ENCODE measurements at regions not wholly inside any gene's neighbourhood (a gene's known extent, or its start where the extent isn't known, plus 50 kb on each side); places are given as distances from the start of the nearest gene placed in this dataset.

GRCh38 chr10:44807451-44807850 lies 103.7 kb upstream of the TMEM72 start:
- no peak for DNase-seq
- Mint-ChIP-seq H3K36me3 (no peaks in the 10 kb centered on the region), H3K4me3 (no peak overlapping the region), H3K4me1 (no peaks in the 10 kb centered on the region), H3K9me3 (peaks cover 0 to 8% (median 2%) of the 10 kb centered on the region in 7 donors), H3K27me3 (ENCODE audit: low read depth in 3 of 3) (peaks cover 3 to 7% (median 6%) of the 10 kb centered on the region in 3 donors), H3K27ac (no peak overlapping the region)
- Histone ChIP-seq H3K27ac (ENCODE audit: low read depth in 1 of 2, low read length in 2 of 2) (no peak overlapping the region), H3K4me2 (replicated peaks; ENCODE audit: extremely low read depth, low read length, poor library complexity, severe bottlenecking) (no peak overlapping the region), H3K79me2 (ENCODE audit: insufficient read depth, low read length) (no peaks in the 10 kb centered on the region), H4K20me1 (ENCODE audit: insufficient read depth, low read length) (no peaks in the 10 kb centered on the region), H3K9me3 (replicated peaks in 1 of 2; ENCODE audit: control insufficient read depth in 1 of 2, insufficient read depth in 1 of 2, low read length in 2 of 2) (no peaks in the 10 kb centered on the region), H3K4me3 (replicated peaks in 1 of 3; ENCODE audit: low read depth in 2 of 3, low read length in 3 of 3) (no peak overlapping the region), H2AFZ (ENCODE audit: insufficient read depth, low read depth, low read length, poor library complexity, severe bottlenecking) (no peak overlapping the region), H3K9ac (ENCODE audit: insufficient read depth, low read length, poor library complexity, severe bottlenecking) (no peak overlapping the region), H3K36me3 (replicated peaks in 1 of 2; ENCODE audit: control insufficient read depth in 1 of 2, insufficient read depth in 2 of 2, low read length in 2 of 2) (no peaks in the 10 kb centered on the region), H3K27me3 (ENCODE audit: control insufficient read depth in 2 of 2, insufficient read depth in 2 of 2, low read length in 2 of 2) (no peaks in the 10 kb centered on the region), H3K4me1 (ENCODE audit: control insufficient read depth in 1 of 2, insufficient read depth in 2 of 2, low read length in 2 of 2) (no peaks in the 10 kb centered on the region)
- intact Hi-C loops (cut with micrococcal nuclease) = no loop called here
- no peak for TF ChIP-seq CTCF (IDR thresholded peaks at IDR 0.05)

GRCh38 chr10:44809647-44810046 lies 101.5 kb upstream of the TMEM72 start:
- intact Hi-C loops (cut with micrococcal nuclease) = no loop called here
- no peaks in the 10 kb centered on the region for H3K79me2 ChIP-seq (ENCODE audit: insufficient read depth, low read length)
- no peak for DNase-seq
- H3K4me3 Mint-ChIP-seq = no peak overlapping the region
- H2AFZ ChIP-seq (ENCODE audit: insufficient read depth, low read depth, low read length, poor library complexity, severe bottlenecking) = no peak overlapping the region
- peaks cover 3 to 5% (median 4%) of the 10 kb centered on the region in 3 donors for H3K27me3 Mint-ChIP-seq (ENCODE audit: low read depth in 3 of 3)
- no peaks in the 10 kb centered on the region for H3K4me1 Mint-ChIP-seq
- peaks cover 0 to 8% (median 4%) of the 10 kb centered on the region in 7 donors for H3K9me3 Mint-ChIP-seq
- no peaks in the 10 kb centered on the region for H3K9me3 ChIP-seq (replicated peaks in 1 of 2; ENCODE audit: control insufficient read depth in 1 of 2, insufficient read depth in 1 of 2, low read length in 2 of 2)
- H3K9ac ChIP-seq (ENCODE audit: insufficient read depth, low read length, poor library complexity, severe bottlenecking) = no peak overlapping the region
- H3K4me2 ChIP-seq (replicated peaks; ENCODE audit: extremely low read depth, low read length, poor library complexity, severe bottlenecking) = no peak overlapping the region
- no peak overlapping the region for H3K27ac ChIP-seq (ENCODE audit: low read depth in 1 of 2, low read length in 2 of 2)
- no peaks in the 10 kb centered on the region for H3K27me3 ChIP-seq (ENCODE audit: control insufficient read depth in 2 of 2, insufficient read depth in 2 of 2, low read length in 2 of 2)
- no peaks in the 10 kb centered on the region for H3K36me3 ChIP-seq (replicated peaks in 1 of 2; ENCODE audit: control insufficient read depth in 1 of 2, insufficient read depth in 2 of 2, low read length in 2 of 2)
- H3K4me1 ChIP-seq (ENCODE audit: control insufficient read depth in 1 of 2, insufficient read depth in 2 of 2, low read length in 2 of 2) = no peaks in the 10 kb centered on the region
- H3K27ac Mint-ChIP-seq = no peak overlapping the region
- H3K4me3 ChIP-seq (replicated peaks in 1 of 3; ENCODE audit: low read depth in 2 of 3, low read length in 3 of 3) = no peak overlapping the region
- no peak for TF ChIP-seq CTCF (IDR thresholded peaks at IDR 0.05)
- H3K36me3 Mint-ChIP-seq = no peaks in the 10 kb centered on the region
- H4K20me1 ChIP-seq (ENCODE audit: insufficient read depth, low read length) = no peaks in the 10 kb centered on the region

Measured in CD14-positive monocyte (primary cell).